C4-2B (cell line): ENCODE measurements at regions not wholly inside any gene's neighbourhood (a gene's known extent, or its start where the extent isn't known, plus 50 kb on each side); places are given as distances from the start of the nearest gene placed in this dataset.

Source experiments
- H3K27ac ChIP-seq: fragments of 450-650 bp; 2 replicates; pipeline ENCODE4 v1.5.1; 2017
- ZFX ChIP-seq: fragments of 450-650 bp; IDR thresholded peaks from 2 replicates; pipeline ENCODE4 v1.6.1; 2017
- TF ChIP-seq, protein P1 (sequence below): fragments of 450-650 bp; conservative IDR thresholded peaks from 2 replicates; pipeline ENCODE4 v1.5.1; 2017; ENCODE audit warnings: mild to moderate bottlenecking

DNA sequence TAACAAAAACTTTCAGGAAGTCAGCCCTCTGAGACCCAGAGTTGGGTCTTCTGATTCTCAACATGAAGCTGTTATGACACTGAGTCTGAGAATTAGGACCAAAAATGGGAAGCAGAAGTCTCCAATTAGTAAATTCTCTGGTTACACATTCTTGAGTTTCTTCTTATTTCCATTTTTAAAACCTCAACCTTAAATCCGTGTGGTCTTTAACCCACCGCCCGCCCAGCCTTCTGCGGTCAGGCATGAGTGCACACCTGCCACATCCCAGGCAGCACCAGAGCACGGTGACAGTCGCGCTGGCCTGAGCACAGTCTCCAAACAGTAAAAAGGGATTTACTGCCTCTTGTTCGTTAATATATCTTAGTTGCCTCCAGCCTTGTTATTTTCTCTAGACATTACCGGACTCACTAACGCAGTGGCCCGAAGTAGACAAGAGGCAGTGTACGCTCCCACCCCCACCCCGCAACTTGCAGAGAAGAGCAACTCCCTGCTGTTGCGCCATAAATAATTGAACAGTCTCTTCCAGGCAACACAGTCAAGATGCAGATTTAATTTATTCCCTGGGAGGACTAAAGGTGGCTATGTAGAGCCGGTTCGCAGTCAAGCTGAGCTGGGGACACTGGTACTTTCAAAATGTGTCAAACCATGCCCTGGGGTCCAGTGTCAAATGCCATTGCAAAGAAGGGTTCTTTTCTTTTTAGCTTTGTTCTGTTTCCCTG is 147.0 kb upstream of the CELF2 start:
- H3K27ac ChIP-seq: no peak overlapping the region
- TF ChIP-seq, protein P1, sequence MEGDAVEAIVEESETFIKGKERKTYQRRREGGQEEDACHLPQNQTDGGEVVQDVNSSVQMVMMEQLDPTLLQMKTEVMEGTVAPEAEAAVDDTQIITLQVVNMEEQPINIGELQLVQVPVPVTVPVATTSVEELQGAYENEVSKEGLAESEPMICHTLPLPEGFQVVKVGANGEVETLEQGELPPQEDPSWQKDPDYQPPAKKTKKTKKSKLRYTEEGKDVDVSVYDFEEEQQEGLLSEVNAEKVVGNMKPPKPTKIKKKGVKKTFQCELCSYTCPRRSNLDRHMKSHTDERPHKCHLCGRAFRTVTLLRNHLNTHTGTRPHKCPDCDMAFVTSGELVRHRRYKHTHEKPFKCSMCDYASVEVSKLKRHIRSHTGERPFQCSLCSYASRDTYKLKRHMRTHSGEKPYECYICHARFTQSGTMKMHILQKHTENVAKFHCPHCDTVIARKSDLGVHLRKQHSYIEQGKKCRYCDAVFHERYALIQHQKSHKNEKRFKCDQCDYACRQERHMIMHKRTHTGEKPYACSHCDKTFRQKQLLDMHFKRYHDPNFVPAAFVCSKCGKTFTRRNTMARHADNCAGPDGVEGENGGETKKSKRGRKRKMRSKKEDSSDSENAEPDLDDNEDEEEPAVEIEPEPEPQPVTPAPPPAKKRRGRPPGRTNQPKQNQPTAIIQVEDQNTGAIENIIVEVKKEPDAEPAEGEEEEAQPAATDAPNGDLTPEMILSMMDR: no peak
- no peak for TF ChIP-seq ZFX

- TF ChIP-seq, protein P1: no peak
- TF ChIP-seq ZFX: no peak
- no peak overlapping the region for H3K27ac ChIP-seq
These were observed 146.3 kb upstream of the CELF2 start for GRCh38 chr10:10871352-10871751.

GRCh38 chr10:10872035-10872673 is 145.5 kb upstream of the CELF2 start:
- TF ChIP-seq ZFX: no peak
- TF ChIP-seq, protein P1: no peak
- H3K27ac ChIP-seq: no peak overlapping the region

DNA sequence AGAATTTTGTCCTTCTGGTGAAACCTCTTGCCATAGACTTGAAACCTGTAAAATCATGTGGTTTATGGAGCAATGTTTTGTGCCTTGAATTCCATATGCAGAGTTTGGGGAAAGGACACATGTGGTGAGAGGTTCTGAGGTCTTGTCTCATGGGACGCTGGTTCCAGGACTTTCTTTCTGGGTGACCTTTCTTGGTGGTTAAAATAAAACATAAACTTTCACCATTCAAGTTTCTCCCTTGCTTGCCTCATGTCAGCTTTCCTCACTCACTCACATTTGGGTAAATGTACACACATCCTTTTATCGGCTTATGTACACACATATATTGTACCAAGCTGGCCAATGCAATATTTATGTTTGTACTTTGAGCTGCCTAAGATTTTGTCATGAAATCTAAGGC is 144.9 kb upstream of the CELF2 start:
- no peak for TF ChIP-seq ZFX
- TF ChIP-seq, protein P1: no peak
- H3K27ac ChIP-seq: no peak overlapping the region

GRCh38 chr10:10873289-10873688 is 144.4 kb upstream of the CELF2 start:
- no peak for TF ChIP-seq ZFX
- TF ChIP-seq, protein P1: no peak
- no peak overlapping the region for H3K27ac ChIP-seq

DNA sequence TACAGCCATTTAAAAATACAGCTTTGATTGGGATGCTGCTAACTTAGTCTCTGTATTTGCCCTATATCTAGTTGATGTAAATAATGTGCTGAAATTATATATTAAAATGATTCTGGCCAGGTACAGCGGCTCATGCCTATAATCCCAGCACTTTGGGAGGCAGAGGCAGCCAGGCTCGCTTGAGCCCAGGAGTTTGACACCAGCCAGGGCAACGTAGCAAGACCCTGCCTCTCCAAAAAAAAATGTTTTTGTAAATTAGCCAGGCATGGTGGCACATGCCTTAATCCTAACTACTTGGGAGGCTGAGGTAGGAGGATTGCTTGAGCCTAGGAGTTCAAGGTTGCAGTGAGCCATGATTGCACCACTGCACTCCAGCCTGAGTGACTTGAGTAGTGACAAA is 143.8 kb upstream of the CELF2 start:
- no peak overlapping the region for H3K27ac ChIP-seq
- TF ChIP-seq, protein P1: no peak
- TF ChIP-seq ZFX: no peak

DNA sequence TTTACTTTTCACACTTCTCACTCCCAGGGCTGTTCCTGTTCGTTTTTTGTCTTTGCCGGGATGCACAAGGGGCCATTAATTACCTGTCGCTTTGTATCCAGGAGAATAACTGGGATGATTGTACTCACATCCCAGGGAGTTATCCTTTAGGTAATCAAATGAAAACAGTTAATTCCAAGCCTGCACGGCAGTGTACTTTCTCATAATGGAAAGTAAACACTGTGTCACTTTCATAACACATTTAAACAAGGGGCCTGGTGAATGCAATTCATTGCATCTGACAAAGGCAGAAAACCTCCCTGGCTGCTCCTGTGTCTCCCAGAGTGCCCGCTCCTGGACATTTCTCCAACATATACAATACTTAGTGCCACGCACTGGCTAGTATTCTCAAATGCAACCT is 138.7 kb upstream of the CELF2 start:
- TF ChIP-seq, protein P1: no peak
- no peak for TF ChIP-seq ZFX
- no peak overlapping the region for H3K27ac ChIP-seq
